HEK293 (cell line): ENCODE measurements at regions not wholly inside any gene's neighbourhood (a gene's known extent, or its start where the extent isn't known, plus 50 kb on each side); places are given as distances from the start of the nearest gene placed in this dataset.

Experiments
- CTCF ChIP-seq: fragments of 450-650 bp; formaldehyde crosslinking; IDR thresholded peaks from 2 replicates; pipeline ENCODE4 v1.5.1; 2016; ENCODE audit warnings: missing biosample characterization, missing genetic modification characterization
- KLF7 ChIP-seq: fragments of 450-650 bp; formaldehyde crosslinking; IDR thresholded peaks from 2 replicates; pipeline ENCODE4 v1.5.1; 2016; ENCODE audit warnings: missing biosample characterization, missing genetic modification characterization, borderline replicate concordance
- SETDB1 ChIP-seq: IDR thresholded peaks from one replicate; pipeline ENCODE4 v1.6.1; 2017; ENCODE audit warnings: mild to moderate bottlenecking, low read length, moderate library complexity, mixed read lengths; ENCODE audit not compliant: insufficient read length
- ZNF169 ChIP-seq: fragments of 450-650 bp; formaldehyde crosslinking; IDR thresholded peaks from 2 replicates; pipeline ENCODE4 v1.5.1; 2016; ENCODE audit warnings: missing biosample characterization, missing genetic modification characterization
- ZNF423 ChIP-seq: fragments of 450-650 bp; formaldehyde crosslinking; IDR thresholded peaks from 2 replicates; pipeline ENCODE4 v1.5.1; 2016; ENCODE audit warnings: missing biosample characterization, missing genetic modification characterization
- ZNF561 ChIP-seq: fragments of 450-650 bp; IDR thresholded peaks from 2 replicates; pipeline ENCODE4 v1.5.1; 2018; ENCODE audit warnings: missing biosample characterization, missing genetic modification characterization, borderline replicate concordance

GRCh38 chr6:163663575-163663974, 249.1 kb downstream of the QKI start:
- TF ChIP-seq CTCF (tag by site-specific recombination), result no peak
- TF ChIP-seq KLF7 (tag by site-specific recombination), result no peak
- no peak for TF ChIP-seq ZNF423 (tag by site-specific recombination)
- no peak for TF ChIP-seq ZNF169 (tag by site-specific recombination)
- no peak for TF ChIP-seq ZNF561 (tag by site-specific recombination)
- TF ChIP-seq SETDB1, result no peak
